ENCODE measurements at regions not wholly inside any gene's neighbourhood (a gene's known extent, or its start where the extent isn't known, plus 50 kb on each side); places are given as distances from the start of the nearest gene placed in this dataset.

- H3K36me3 ChIP-seq (ENCODE audit: insufficient read depth, low read length) = no peaks in the 10 kb centered on the region
- H3K4me3 ChIP-seq = no peak overlapping the region
- H3K27ac ChIP-seq = no peak overlapping the region
- TF ChIP-seq EZH2 (IDR thresholded peaks at IDR 0.05) (no peak), POLR2AphosphoS5 (IDR thresholded peaks at IDR 0.05; ENCODE audit: borderline replicate concordance, low read depth, low read length) (no peak), FOXP2 (optimal IDR thresholded peaks at IDR 0.05; ENCODE audit: control extremely low read depth, extremely low read length, insufficient read depth) (no peak)
- H3K9me3 ChIP-seq (ENCODE audit: low read depth, low read length) = no peaks in the 10 kb centered on the region
- H3K9ac ChIP-seq (ENCODE audit: insufficient read length) = no peak overlapping the region
- no peak for DNase-seq (ENCODE audit: low read depth, low spot score)
Measured at GRCh38 chr7:3210531-3210930, 90.5 kb upstream of the SDK1 start.

GRCh38 chr7:3214090-3214413 is 87.0 kb upstream of the SDK1 start:
- no peak for DNase-seq (ENCODE audit: low read depth, low spot score)
- H3K4me3 ChIP-seq = no peak overlapping the region
- TF ChIP-seq POLR2AphosphoS5 (IDR thresholded peaks at IDR 0.05; ENCODE audit: borderline replicate concordance, low read depth, low read length) = no peak
- no peak overlapping the region for H3K9ac ChIP-seq (ENCODE audit: insufficient read length)
- no peak overlapping the region for H3K27ac ChIP-seq
- no peaks in the 10 kb centered on the region for H3K36me3 ChIP-seq (ENCODE audit: insufficient read depth, low read length)
- H3K9me3 ChIP-seq (ENCODE audit: low read depth, low read length) = no peaks in the 10 kb centered on the region

- H3K9ac ChIP-seq (ENCODE audit: insufficient read length) = no peak overlapping the region
- H3K36me3 ChIP-seq (ENCODE audit: insufficient read depth, low read length) = no peaks in the 10 kb centered on the region
- TF ChIP-seq POLR2AphosphoS5 (IDR thresholded peaks at IDR 0.05; ENCODE audit: borderline replicate concordance, low read depth, low read length) (no peak), FOXP2 (optimal IDR thresholded peaks at IDR 0.05; ENCODE audit: control extremely low read depth, extremely low read length, insufficient read depth) (no peak), EZH2 (IDR thresholded peaks at IDR 0.05) (no peak)
- H3K9me3 ChIP-seq (ENCODE audit: low read depth, low read length) = no peaks in the 10 kb centered on the region
- H3K27ac ChIP-seq = no peak overlapping the region
- no peak overlapping the region for H3K4me3 ChIP-seq
- DNase-seq (ENCODE audit: low read depth, low spot score) = no peak
Measured at GRCh38 chr7:3215624-3216585, 85.1 kb upstream of the SDK1 start.

GRCh38 chr7:3217166-3217565 is 83.9 kb upstream of the SDK1 start:
- Histone ChIP-seq H3K9ac (ENCODE audit: insufficient read length) (no peak overlapping the region), H3K36me3 (ENCODE audit: insufficient read depth, low read length) (no peaks in the 10 kb centered on the region), H3K27ac (no peak overlapping the region), H3K9me3 (ENCODE audit: low read depth, low read length) (no peaks in the 10 kb centered on the region), H3K4me3 (no peak overlapping the region)
- no peak for DNase-seq (ENCODE audit: low read depth, low spot score)
- no peak for TF ChIP-seq FOXP2 (optimal IDR thresholded peaks at IDR 0.05; ENCODE audit: control extremely low read depth, extremely low read length, insufficient read depth)
- no peak for TF ChIP-seq EZH2 (IDR thresholded peaks at IDR 0.05)
- no peak for TF ChIP-seq POLR2AphosphoS5 (IDR thresholded peaks at IDR 0.05; ENCODE audit: borderline replicate concordance, low read depth, low read length)

- DNase-seq (ENCODE audit: low read depth, low spot score) = no peak
- no peak for TF ChIP-seq EZH2 (IDR thresholded peaks at IDR 0.05)
- TF ChIP-seq FOXP2 (optimal IDR thresholded peaks at IDR 0.05; ENCODE audit: control extremely low read depth, extremely low read length, insufficient read depth) = no peak
- no peak for TF ChIP-seq POLR2AphosphoS5 (IDR thresholded peaks at IDR 0.05; ENCODE audit: borderline replicate concordance, low read depth, low read length)
- H3K36me3 ChIP-seq (ENCODE audit: insufficient read depth, low read length) = no peaks in the 10 kb centered on the region
Measured at GRCh38 chr7:3218411-3219225, 82.4 kb upstream of the SDK1 start.

GRCh38 chr7:3229904-3230470 is 71.1 kb upstream of the SDK1 start:
- Histone ChIP-seq H3K9me3 (ENCODE audit: low read depth, low read length) (no peaks in the 10 kb centered on the region), H3K9ac (ENCODE audit: insufficient read length) (no peak overlapping the region), H3K4me3 (no peak overlapping the region), H3K36me3 (ENCODE audit: insufficient read depth, low read length) (no peaks in the 10 kb centered on the region), H3K27ac (no peak overlapping the region)
- DNase-seq (ENCODE audit: low read depth, low spot score) = no peak
- no peak for TF ChIP-seq POLR2AphosphoS5 (IDR thresholded peaks at IDR 0.05; ENCODE audit: borderline replicate concordance, low read depth, low read length)
- TF ChIP-seq FOXP2 (optimal IDR thresholded peaks at IDR 0.05; ENCODE audit: control extremely low read depth, extremely low read length, insufficient read depth) = no peak
- TF ChIP-seq EZH2 (IDR thresholded peaks at IDR 0.05) = no peak

More at GRCh38 chr7:3218411-3219225, 82.4 kb upstream of the SDK1 start:
- Histone ChIP-seq H3K9me3 (ENCODE audit: low read depth, low read length) (no peaks in the 10 kb centered on the region), H3K9ac (ENCODE audit: insufficient read length) (no peak overlapping the region), H3K27ac (no peak overlapping the region), H3K4me3 (no peak overlapping the region)

- Histone ChIP-seq H3K9me3 (ENCODE audit: low read depth, low read length) (no peaks in the 10 kb centered on the region), H3K4me3 (no peak overlapping the region), H3K27ac (no peak overlapping the region), H3K36me3 (ENCODE audit: insufficient read depth, low read length) (no peaks in the 10 kb centered on the region), H3K9ac (ENCODE audit: insufficient read length) (no peak overlapping the region)
- no peak for DNase-seq (ENCODE audit: low read depth, low spot score)
- TF ChIP-seq POLR2AphosphoS5 (IDR thresholded peaks at IDR 0.05; ENCODE audit: borderline replicate concordance, low read depth, low read length) = no peak
- no peak for TF ChIP-seq EZH2 (IDR thresholded peaks at IDR 0.05)
- TF ChIP-seq FOXP2 (optimal IDR thresholded peaks at IDR 0.05; ENCODE audit: control extremely low read depth, extremely low read length, insufficient read depth) = no peak
Measured at GRCh38 chr7:3230908-3231307, 70.1 kb upstream of the SDK1 start.

- no peak for DNase-seq (ENCODE audit: low read depth, low spot score)
- Histone ChIP-seq H3K4me3 (no peak overlapping the region), H3K27ac (no peak overlapping the region), H3K9ac (ENCODE audit: insufficient read length) (no peak overlapping the region), H3K36me3 (ENCODE audit: insufficient read depth, low read length) (no peaks in the 10 kb centered on the region), H3K9me3 (ENCODE audit: low read depth, low read length) (no peaks in the 10 kb centered on the region)
- TF ChIP-seq POLR2AphosphoS5 (IDR thresholded peaks at IDR 0.05; ENCODE audit: borderline replicate concordance, low read depth, low read length) (no peak), EZH2 (IDR thresholded peaks at IDR 0.05) (no peak), FOXP2 (optimal IDR thresholded peaks at IDR 0.05; ENCODE audit: control extremely low read depth, extremely low read length, insufficient read depth) (no peak)
Measured at GRCh38 chr7:3232228-3232627, 68.8 kb upstream of the SDK1 start.
